ENCODE measurements at regions not wholly inside any gene's neighbourhood (a gene's known extent, or its start where the extent isn't known, plus 50 kb on each side); places are given as distances from the start of the nearest gene placed in this dataset.

- no peak for DNase-seq
Measured at GRCh38 chrX:30949554-30949953, 60.5 kb upstream of the TAB3 start.

GRCh38 chrX:30948626-30949025 is 59.6 kb upstream of the TAB3 start:
- DNase-seq = no peak

- no peak for DNase-seq
Measured at GRCh38 chrX:30948051-30948450, 59.0 kb upstream of the TAB3 start.

- DNase-seq = no peak
Measured at GRCh38 chrX:30943984-30944383, 54.9 kb upstream of the TAB3 start.

- no peak for DNase-seq
Measured at GRCh38 chrX:30941898-30942297, 52.8 kb upstream of the TAB3 start.

- no peak for DNase-seq
Measured at GRCh38 chrX:30939928-30940327, 50.9 kb upstream of the TAB3 start.
